IMR-90 (cell line): ENCODE measurements at regions not wholly inside any gene's neighbourhood (a gene's known extent, or its start where the extent isn't known, plus 50 kb on each side); places are given as distances from the start of the nearest gene placed in this dataset.

ENCODE experiments used
- ATAC-seq: fragments of 200-7000 bp; cut with Tn5 transposase; 2 replicates; pipeline ENCODE4 v1.9.1; 2020; ENCODE audit warnings: low read depth, mild to moderate bottlenecking, moderate library complexity
- BruUV-seq: library from RNA; stranded (reverse); fragments of 400-500 nt; replicated peaks from 2 replicates; lab custom pipeline; 2021; lab: Mats Ljungman, UMichigan
- CTCF ChIA-PET: fragments of 300-600 bp; formaldehyde crosslinking; extraction: SDS; loops from one replicate; lab custom pipeline; 2021; ENCODE audit warnings: antibody characterized with exemption; lab: Yijun Ruan, JAX
- POLR2A ChIA-PET: fragments of 300-600 bp; sonication (Branson Sonifier 250); formaldehyde crosslinking; loops from one replicate; lab custom pipeline; 2022; ENCODE audit warnings: antibody characterized with exemption; ENCODE audit not compliant: unreplicated experiment; lab: Charles Lee
- DNase-seq: peaks from one replicate; pipeline ENCODE4 v3.0.0; 2013
- H2AFZ ChIP-seq: replicated peaks from 2 replicates; pipeline ENCODE3; 2013; ENCODE audit warnings: low read length, mild to moderate bottlenecking; ENCODE audit not compliant: poor library complexity
- H2AK5ac ChIP-seq: 2 replicates; pipeline ENCODE4 v1.6.1; 2013; ENCODE audit warnings: low read depth, low read length, inconsistent platforms
- H2AK9ac ChIP-seq: replicated peaks from 2 replicates; pipeline ENCODE3; 2013; ENCODE audit warnings: mild to moderate bottlenecking, low read depth, low read length, moderate library complexity; ENCODE audit not compliant: poor library complexity
- H2BK120ac ChIP-seq: 2 replicates; pipeline ENCODE4 v1.6.1; 2013; ENCODE audit warnings: low read depth, low read length, inconsistent platforms
- H2BK15ac ChIP-seq: 3 replicates; pipeline ENCODE4 v1.6.1; 2013; ENCODE audit warnings: low read depth, low read length, inconsistent platforms
- H2BK20ac ChIP-seq: 2 replicates; pipeline ENCODE4 v1.6.1; 2013; ENCODE audit warnings: low read depth, mild to moderate bottlenecking, inconsistent platforms, low read length, moderate library complexity
- H2BK5ac ChIP-seq: 2 replicates; pipeline ENCODE4 v1.6.1; 2013; ENCODE audit warnings: mild to moderate bottlenecking, low read depth, low read length, inconsistent platforms; ENCODE audit not compliant: poor library complexity, severe bottlenecking
- H3K14ac ChIP-seq: replicated peaks from 2 replicates; pipeline ENCODE4 v1.6.1; 2013; ENCODE audit warnings: low read depth, low read length, inconsistent platforms
- H3K18ac ChIP-seq: 2 replicates; pipeline ENCODE4 v1.6.1; 2013; ENCODE audit warnings: low read depth, low read length, control low read depth
- H3K23ac ChIP-seq: 2 replicates; pipeline ENCODE4 v1.6.1; 2013; ENCODE audit warnings: low read depth, low read length, inconsistent platforms
- H3K27ac ChIP-seq: 2 replicates; pipeline ENCODE4 v1.5.1; 2013; ENCODE audit warnings: mild to moderate bottlenecking, control low read depth, low read length; ENCODE audit not compliant: insufficient read depth
- H3K27me3 ChIP-seq: 2 replicates; pipeline ENCODE4 v1.6.1; 2013; ENCODE audit warnings: low read length; ENCODE audit not compliant: control insufficient read depth, insufficient read depth
- H3K36me3 ChIP-seq: 2 replicates; pipeline ENCODE4 v1.6.1; 2013; ENCODE audit warnings: low read length, mixed read lengths; ENCODE audit not compliant: control insufficient read depth, insufficient read depth
- H3K4ac ChIP-seq: 2 replicates; pipeline ENCODE4 v1.6.1; 2013; ENCODE audit warnings: low read depth, low read length, inconsistent platforms
- H3K4me1 ChIP-seq: 2 replicates; pipeline ENCODE4 v1.6.1; 2013; ENCODE audit warnings: low read length, mixed read lengths; ENCODE audit not compliant: control insufficient read depth, insufficient read depth
- H3K4me2 ChIP-seq: 2 replicates; pipeline ENCODE4 v1.6.1; 2013; ENCODE audit warnings: low read depth, mild to moderate bottlenecking, control low read depth, low read length, moderate library complexity
- H3K4me3 ChIP-seq: 2 replicates; pipeline ENCODE4 v1.5.1; 2013; ENCODE audit warnings: low read depth, mild to moderate bottlenecking, control low read depth, low read length, moderate library complexity; ENCODE audit not compliant: insufficient read depth
- H3K56ac ChIP-seq: 2 replicates; pipeline ENCODE4 v1.6.1; 2013; ENCODE audit warnings: low read length, inconsistent platforms; ENCODE audit not compliant: insufficient read depth; ENCODE audit errors: extremely low read depth
- H3K79me1 ChIP-seq, 2 experiments: 2 replicates each; pipeline ENCODE4 v1.6.1; 2013; ENCODE audit warnings: low read length in 2 of 2, inconsistent platforms in 1 of 2, low read depth in 1 of 2
- H3K9ac ChIP-seq: 2 replicates; pipeline ENCODE4 v1.6.1; 2013; ENCODE audit warnings: low read depth, low read length, control low read depth
- H3K9me1 ChIP-seq: 2 replicates; pipeline ENCODE4 v1.6.1; 2013; ENCODE audit warnings: low read length, inconsistent platforms; ENCODE audit not compliant: insufficient read depth
- H3K9me3 ChIP-seq: 2 replicates; pipeline ENCODE4 v1.6.1; 2013; ENCODE audit warnings: low read length; ENCODE audit not compliant: control insufficient read depth, insufficient read depth
- H4K20me1 ChIP-seq: 2 replicates; pipeline ENCODE4 v1.6.1; 2013; ENCODE audit warnings: low read length, inconsistent platforms; ENCODE audit not compliant: insufficient read depth
- H4K5ac ChIP-seq: 2 replicates; pipeline ENCODE4 v1.6.1; 2013; ENCODE audit warnings: mild to moderate bottlenecking, low read depth, low read length, control low read depth
- H4K8ac ChIP-seq, 2 experiments: 2 replicates each; pipeline ENCODE4 v1.6.1; 2013; ENCODE audit warnings: low read depth in 2 of 2, low read length in 2 of 2, control low read depth in 1 of 2, inconsistent platforms in 1 of 2
- H4K91ac ChIP-seq: 2 replicates; pipeline ENCODE4 v1.6.1; 2013; ENCODE audit warnings: low read depth, low read length, inconsistent platforms; ENCODE audit not compliant: insufficient read depth
- BHLHE40 ChIP-seq: fragments of 150-350 bp; IDR thresholded peaks from 2 replicates; pipeline ENCODE4 v1.6.1; 2016; ENCODE audit warnings: mild to moderate bottlenecking, low read depth, low read length
- CHD1 ChIP-seq: IDR thresholded peaks from 2 replicates; pipeline ENCODE4 v1.6.1; 2012; ENCODE audit warnings: low read depth, low read length, improper control_type of control experiment
- MAFK ChIP-seq: IDR thresholded peaks from 2 replicates; pipeline ENCODE4 v1.6.1; 2012; ENCODE audit warnings: low read depth, low read length, improper control_type of control experiment
- MAZ ChIP-seq: IDR thresholded peaks from 2 replicates; pipeline ENCODE4 v1.6.1; 2012; ENCODE audit warnings: low read depth, mild to moderate bottlenecking, low read length, improper control_type of control experiment, moderate library complexity, borderline replicate concordance
- MXI1 ChIP-seq: IDR thresholded peaks from 2 replicates; pipeline ENCODE4 v1.6.1; 2012; ENCODE audit warnings: low read depth, mild to moderate bottlenecking, low read length, moderate library complexity, borderline replicate concordance
- NFE2L2 ChIP-seq: fragments of 150-350 bp; IDR thresholded peaks from 2 replicates; pipeline ENCODE4 v1.6.1; 2016; ENCODE audit warnings: low read depth, mild to moderate bottlenecking, low read length
- POLR2A ChIP-seq: IDR thresholded peaks from 2 replicates; pipeline ENCODE4 v1.6.1; 2012; ENCODE audit warnings: mild to moderate bottlenecking, low read depth, low read length
- RCOR1 ChIP-seq: IDR thresholded peaks from 2 replicates; pipeline ENCODE4 v1.6.1; 2012; ENCODE audit warnings: mild to moderate bottlenecking, low read length, improper control_type of control experiment; ENCODE audit not compliant: insufficient replicate concordance
- WGBS, 2 experiments: methylation state at CpG; one replicate each; pipeline versions ENCODE4 v1.1.5 to v1.1.7; 2013; ENCODE audit warnings: missing lambda C conversion rate in 2 of 2; ENCODE audit not compliant: insufficient read length in 1 of 2; ENCODE audit errors: extremely low coverage in 2 of 2; 5-methylcytosine and 5-hydroxymethylcytosine counted together
- dilution Hi-C: fragments of 300-500 bp; cut with HindIII; formaldehyde crosslinking; loops from one replicate; pipeline ENCODE4 v1.14.3; 2018; ENCODE audit warnings: low sequenced_read_pairs; ENCODE audit not compliant: unreplicated experiment
- in situ Hi-C: fragments of 300-500 bp; cut with MboI; formaldehyde crosslinking; loops from 3 replicates; pipeline ENCODE4 v1.14.3; 2019; ENCODE audit warnings: low sequenced_read_pairs, inconsistent platforms, mixed read lengths
- intact Hi-C: fragments of 100-400 bp; cut with micrococcal nuclease; formaldehyde crosslinking; loops from 2 replicates; pipeline ENCODE4 v1.10.0; 2022
- TF ChIP-seq, protein P1 (sequence below): fragments of 150-350 bp; IDR thresholded peaks from 2 replicates; pipeline ENCODE4 v1.6.1; 2017; ENCODE audit warnings: mild to moderate bottlenecking, antibody characterized with exemption, low read length, low read depth
- TF ChIP-seq, protein P2 (sequence below): fragments of 150-350 bp; IDR thresholded peaks from 2 replicates; pipeline ENCODE4 v1.6.1; 2016; ENCODE audit warnings: low read depth, mild to moderate bottlenecking, low read length, moderate library complexity, borderline replicate concordance

DNA sequence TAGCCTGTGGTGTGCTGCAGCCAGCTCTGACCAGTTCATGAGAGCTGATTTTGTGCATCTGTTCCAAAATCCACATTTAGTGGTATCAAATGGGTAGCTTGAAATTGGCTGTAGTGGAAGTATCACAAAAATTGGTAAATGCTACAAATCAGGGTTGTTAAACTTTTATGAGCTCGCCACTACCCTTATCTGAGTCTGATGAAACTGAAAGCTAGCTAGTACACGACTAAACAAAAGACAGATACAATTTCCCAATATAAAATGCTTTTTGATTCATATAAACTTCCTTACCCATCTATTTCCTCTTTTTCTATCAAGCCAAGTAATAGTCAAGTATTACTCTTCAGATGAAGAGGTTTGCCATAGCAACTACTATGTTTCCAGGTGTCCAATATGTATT is 392.0 kb downstream of the TMEM161B start:
- no peak overlapping the region for H3K23ac ChIP-seq
- H3K9me1 ChIP-seq, result no peaks in the 10 kb centered on the region
- no peak overlapping the region for H3K56ac ChIP-seq
- no peak overlapping the region for H2AK5ac ChIP-seq
- no peaks in the 10 kb centered on the region for H3K4me1 ChIP-seq
- no peak overlapping the region for H3K4me3 ChIP-seq
- POLR2A ChIA-PET, result no interaction called here
- no peak overlapping the region for H4K5ac ChIP-seq
- intact Hi-C loops (no loop called here), dilution Hi-C loops (no loop called here), in situ Hi-C loops (no loop called here)
- no peak overlapping the region for H3K14ac ChIP-seq
- no CpG with 5 or more reads among the region's 2 CpGs for WGBS, 2 experiments
- no peaks in the 10 kb centered on the region for H3K79me1 ChIP-seq
- DNase-seq, result no peak
- no peaks in the 10 kb centered on the region for H3K27me3 ChIP-seq
- H2AK9ac ChIP-seq, result no peak overlapping the region
- H2BK120ac ChIP-seq, result no peak overlapping the region
- H3K4ac ChIP-seq, result no peak overlapping the region
- no peak overlapping the region for H2AFZ ChIP-seq
- TF ChIP-seq, protein P1, sequence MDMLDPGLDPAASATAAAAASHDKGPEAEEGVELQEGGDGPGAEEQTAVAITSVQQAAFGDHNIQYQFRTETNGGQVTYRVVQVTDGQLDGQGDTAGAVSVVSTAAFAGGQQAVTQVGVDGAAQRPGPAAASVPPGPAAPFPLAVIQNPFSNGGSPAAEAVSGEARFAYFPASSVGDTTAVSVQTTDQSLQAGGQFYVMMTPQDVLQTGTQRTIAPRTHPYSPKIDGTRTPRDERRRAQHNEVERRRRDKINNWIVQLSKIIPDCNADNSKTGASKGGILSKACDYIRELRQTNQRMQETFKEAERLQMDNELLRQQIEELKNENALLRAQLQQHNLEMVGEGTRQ, result no peak
- TF ChIP-seq POLR2A, result no peak
- TF ChIP-seq, protein P2, sequence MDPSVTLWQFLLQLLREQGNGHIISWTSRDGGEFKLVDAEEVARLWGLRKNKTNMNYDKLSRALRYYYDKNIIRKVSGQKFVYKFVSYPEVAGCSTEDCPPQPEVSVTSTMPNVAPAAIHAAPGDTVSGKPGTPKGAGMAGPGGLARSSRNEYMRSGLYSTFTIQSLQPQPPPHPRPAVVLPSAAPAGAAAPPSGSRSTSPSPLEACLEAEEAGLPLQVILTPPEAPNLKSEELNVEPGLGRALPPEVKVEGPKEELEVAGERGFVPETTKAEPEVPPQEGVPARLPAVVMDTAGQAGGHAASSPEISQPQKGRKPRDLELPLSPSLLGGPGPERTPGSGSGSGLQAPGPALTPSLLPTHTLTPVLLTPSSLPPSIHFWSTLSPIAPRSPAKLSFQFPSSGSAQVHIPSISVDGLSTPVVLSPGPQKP, result no peak
- TF ChIP-seq CHD1, result no peak
- no peak for TF ChIP-seq MAFK
- no peak for TF ChIP-seq RCOR1
- TF ChIP-seq NFE2L2, result no peak
- no peak for TF ChIP-seq BHLHE40
- no peak for TF ChIP-seq MXI1
- no peak for TF ChIP-seq MAZ
- no peak overlapping the region for H2BK20ac ChIP-seq
- H3K9me3 ChIP-seq, result peaks cover 4% of the 10 kb centered on the region; the same call in 1 of the 2 replicates
- no TSS peak for BruUV-seq
- no peak overlapping the region for H3K9ac ChIP-seq
- H3K36me3 ChIP-seq, result no peaks in the 10 kb centered on the region
- H4K8ac ChIP-seq, result no peak overlapping the region
- H4K91ac ChIP-seq, result no peak overlapping the region
- no peak overlapping the region for H2BK15ac ChIP-seq
- H3K18ac ChIP-seq, result no peak overlapping the region
- ATAC-seq, result no peak
- no peaks in the 10 kb centered on the region for H4K20me1 ChIP-seq
- no peak overlapping the region for H3K27ac ChIP-seq
- no peak overlapping the region for H3K4me2 ChIP-seq
- CTCF ChIA-PET, result no interaction called here
- H2BK5ac ChIP-seq, result no peak overlapping the region
